GM23338 (cell line): ENCODE measurements at regions not wholly inside any gene's neighbourhood (a gene's known extent, or its start where the extent isn't known, plus 50 kb on each side); places are given as distances from the start of the nearest gene placed in this dataset.

ENCODE experiments used
- ATAC-seq: fragments of 200-7000 bp; cut with Tn5 transposase; 3 replicates; pipeline ENCODE4 v1.9.1; 2020
- DNase-seq: peaks from one replicate; pipeline ENCODE4 v3.0.0-alpha.2; 2015; ENCODE audit warnings: low spot score
- H2AFZ ChIP-seq: fragments of 200-600 bp; sonication (generic); 2 replicates; pipeline ENCODE4 v1.8.0; 2016; ENCODE audit warnings: antibody characterized with exemption, mild to moderate bottlenecking, moderate library complexity
- H3F3A ChIP-seq: fragments of 200-600 bp; sonication (generic); replicated peaks from 2 replicates; pipeline ENCODE4 v1.8.0; 2017; ENCODE audit warnings: antibody characterized with exemption, mixed run types, low read depth
- H3K27ac ChIP-seq: fragments of 200-600 bp; sonication (generic); 2 replicates; pipeline ENCODE4 v1.6.1; 2016; ENCODE audit warnings: low read depth
- H3K27me3 ChIP-seq: fragments of 200-600 bp; sonication (generic); 2 replicates; pipeline ENCODE4 v1.8.0; 2016; ENCODE audit warnings: mild to moderate bottlenecking, mixed run types, moderate library complexity; ENCODE audit not compliant: insufficient read depth
- H3K36me3 ChIP-seq: fragments of 200-600 bp; sonication (generic); 2 replicates; pipeline ENCODE4 v1.8.0; 2016; ENCODE audit warnings: mild to moderate bottlenecking; ENCODE audit not compliant: insufficient read depth
- H3K4me1 ChIP-seq: fragments of 200-600 bp; sonication (generic); 2 replicates; pipeline ENCODE4 v1.8.0; 2016; ENCODE audit warnings: mild to moderate bottlenecking, moderate library complexity; ENCODE audit not compliant: insufficient read depth
- H3K4me2 ChIP-seq: fragments of 200-600 bp; sonication (generic); 2 replicates; pipeline ENCODE4 v1.7.1; 2017; ENCODE audit warnings: mixed run types
- H3K4me3 ChIP-seq: fragments of 200-600 bp; sonication (generic); 2 replicates; pipeline ENCODE4 v1.6.1; 2016; ENCODE audit warnings: mixed run types
- H3K79me2 ChIP-seq: fragments of 200-600 bp; sonication (generic); replicated peaks from 2 replicates; pipeline ENCODE4 v1.8.0; 2017; ENCODE audit warnings: mild to moderate bottlenecking; ENCODE audit not compliant: insufficient read depth
- H3K9me2 ChIP-seq: fragments of 200-600 bp; sonication (generic); 2 replicates; pipeline ENCODE4 v1.8.0; 2017; ENCODE audit not compliant: insufficient read depth
- H4K20me1 ChIP-seq: fragments of 200-600 bp; sonication (generic); replicated peaks from 2 replicates; pipeline ENCODE4 v1.8.0; 2017; ENCODE audit warnings: mild to moderate bottlenecking; ENCODE audit not compliant: insufficient read depth
- H3K27ac Mint-ChIP-seq: 2 replicates; pipeline ENCODE4 v1.8.0; 2020; ENCODE audit warnings: inconsistent platforms, mild to moderate bottlenecking, moderate library complexity, mixed read lengths
- H3K27me3 Mint-ChIP-seq: 3 replicates; pipeline ENCODE4 v1.8.0; 2022; ENCODE audit warnings: low read depth, mild to moderate bottlenecking, moderate library complexity, mixed read lengths, inconsistent platforms; ENCODE audit not compliant: insufficient read depth, poor library complexity
- H3K36me3 Mint-ChIP-seq: 3 replicates; pipeline ENCODE4 v1.8.0; 2021; ENCODE audit warnings: low read depth, mild to moderate bottlenecking, inconsistent platforms, moderate library complexity, mixed read lengths
- H3K4me1 Mint-ChIP-seq: 3 replicates; pipeline ENCODE4 v1.8.0; 2020; ENCODE audit warnings: mild to moderate bottlenecking, inconsistent platforms, mixed read lengths
- H3K4me3 Mint-ChIP-seq: 3 replicates; pipeline ENCODE4 v1.8.0; 2021; ENCODE audit warnings: moderate library complexity, mild to moderate bottlenecking, inconsistent platforms, mixed read lengths
- H3K9me3 Mint-ChIP-seq: 3 replicates; pipeline ENCODE4 v1.8.0; 2020; ENCODE audit warnings: moderate library complexity, mild to moderate bottlenecking, inconsistent platforms, mixed read lengths
- CREB1 ChIP-seq: fragments of 250-450 bp; sonication (Bioruptor Pico); IDR thresholded peaks from 2 replicates; pipeline ENCODE4 v1.5.0; 2020; ENCODE audit warnings: low read depth, mild to moderate bottlenecking, moderate library complexity
- CTCF ChIP-seq, 2 experiments: fragments of 200-600 bp in 1 of 2; sonication (generic) in 1 of 2; conservative IDR thresholded peaks; 2 replicates each; pipeline versions ENCODE4 v1.5.1 to v1.6.1; 2016 to 2017; ENCODE audit warnings: antibody characterized with exemption in 2 of 2, low read depth in 2 of 2, mild to moderate bottlenecking in 2 of 2, moderate library complexity in 1 of 2
- EZH2 ChIP-seq: fragments of 200-600 bp; sonication (generic); IDR thresholded peaks from one replicate; pipeline ENCODE4 v1.8.0; 2017; ENCODE audit warnings: antibody characterized with exemption, mild to moderate bottlenecking, low read depth; ENCODE audit not compliant: unreplicated experiment
- EZH2phosphoT487 ChIP-seq: fragments of 200-600 bp; sonication (generic); IDR thresholded peaks from one replicate; pipeline ENCODE4 v1.8.1; 2018; ENCODE audit warnings: antibody characterized with exemption; ENCODE audit not compliant: unreplicated experiment
- NANOG ChIP-seq: IDR thresholded peaks from 2 replicates; pipeline ENCODE4 v1.6.1; 2016; ENCODE audit warnings: antibody characterized with exemption, borderline replicate concordance
- STAT1 ChIP-seq: IDR thresholded peaks from one replicate; pipeline ENCODE4 v1.6.1; 2016; ENCODE audit warnings: antibody characterized with exemption; ENCODE audit not compliant: unreplicated experiment
- TF ChIP-seq, protein P1 (sequence below): fragments of 250-450 bp; sonication (Bioruptor Pico); IDR thresholded peaks from 2 replicates; pipeline ENCODE4 v1.5.0; 2020; ENCODE audit warnings: mild to moderate bottlenecking, moderate library complexity

GRCh38 chr2:74748665-74749064 is 85.3 kb upstream of the HK2 start (continued):
- TF ChIP-seq, protein P1, sequence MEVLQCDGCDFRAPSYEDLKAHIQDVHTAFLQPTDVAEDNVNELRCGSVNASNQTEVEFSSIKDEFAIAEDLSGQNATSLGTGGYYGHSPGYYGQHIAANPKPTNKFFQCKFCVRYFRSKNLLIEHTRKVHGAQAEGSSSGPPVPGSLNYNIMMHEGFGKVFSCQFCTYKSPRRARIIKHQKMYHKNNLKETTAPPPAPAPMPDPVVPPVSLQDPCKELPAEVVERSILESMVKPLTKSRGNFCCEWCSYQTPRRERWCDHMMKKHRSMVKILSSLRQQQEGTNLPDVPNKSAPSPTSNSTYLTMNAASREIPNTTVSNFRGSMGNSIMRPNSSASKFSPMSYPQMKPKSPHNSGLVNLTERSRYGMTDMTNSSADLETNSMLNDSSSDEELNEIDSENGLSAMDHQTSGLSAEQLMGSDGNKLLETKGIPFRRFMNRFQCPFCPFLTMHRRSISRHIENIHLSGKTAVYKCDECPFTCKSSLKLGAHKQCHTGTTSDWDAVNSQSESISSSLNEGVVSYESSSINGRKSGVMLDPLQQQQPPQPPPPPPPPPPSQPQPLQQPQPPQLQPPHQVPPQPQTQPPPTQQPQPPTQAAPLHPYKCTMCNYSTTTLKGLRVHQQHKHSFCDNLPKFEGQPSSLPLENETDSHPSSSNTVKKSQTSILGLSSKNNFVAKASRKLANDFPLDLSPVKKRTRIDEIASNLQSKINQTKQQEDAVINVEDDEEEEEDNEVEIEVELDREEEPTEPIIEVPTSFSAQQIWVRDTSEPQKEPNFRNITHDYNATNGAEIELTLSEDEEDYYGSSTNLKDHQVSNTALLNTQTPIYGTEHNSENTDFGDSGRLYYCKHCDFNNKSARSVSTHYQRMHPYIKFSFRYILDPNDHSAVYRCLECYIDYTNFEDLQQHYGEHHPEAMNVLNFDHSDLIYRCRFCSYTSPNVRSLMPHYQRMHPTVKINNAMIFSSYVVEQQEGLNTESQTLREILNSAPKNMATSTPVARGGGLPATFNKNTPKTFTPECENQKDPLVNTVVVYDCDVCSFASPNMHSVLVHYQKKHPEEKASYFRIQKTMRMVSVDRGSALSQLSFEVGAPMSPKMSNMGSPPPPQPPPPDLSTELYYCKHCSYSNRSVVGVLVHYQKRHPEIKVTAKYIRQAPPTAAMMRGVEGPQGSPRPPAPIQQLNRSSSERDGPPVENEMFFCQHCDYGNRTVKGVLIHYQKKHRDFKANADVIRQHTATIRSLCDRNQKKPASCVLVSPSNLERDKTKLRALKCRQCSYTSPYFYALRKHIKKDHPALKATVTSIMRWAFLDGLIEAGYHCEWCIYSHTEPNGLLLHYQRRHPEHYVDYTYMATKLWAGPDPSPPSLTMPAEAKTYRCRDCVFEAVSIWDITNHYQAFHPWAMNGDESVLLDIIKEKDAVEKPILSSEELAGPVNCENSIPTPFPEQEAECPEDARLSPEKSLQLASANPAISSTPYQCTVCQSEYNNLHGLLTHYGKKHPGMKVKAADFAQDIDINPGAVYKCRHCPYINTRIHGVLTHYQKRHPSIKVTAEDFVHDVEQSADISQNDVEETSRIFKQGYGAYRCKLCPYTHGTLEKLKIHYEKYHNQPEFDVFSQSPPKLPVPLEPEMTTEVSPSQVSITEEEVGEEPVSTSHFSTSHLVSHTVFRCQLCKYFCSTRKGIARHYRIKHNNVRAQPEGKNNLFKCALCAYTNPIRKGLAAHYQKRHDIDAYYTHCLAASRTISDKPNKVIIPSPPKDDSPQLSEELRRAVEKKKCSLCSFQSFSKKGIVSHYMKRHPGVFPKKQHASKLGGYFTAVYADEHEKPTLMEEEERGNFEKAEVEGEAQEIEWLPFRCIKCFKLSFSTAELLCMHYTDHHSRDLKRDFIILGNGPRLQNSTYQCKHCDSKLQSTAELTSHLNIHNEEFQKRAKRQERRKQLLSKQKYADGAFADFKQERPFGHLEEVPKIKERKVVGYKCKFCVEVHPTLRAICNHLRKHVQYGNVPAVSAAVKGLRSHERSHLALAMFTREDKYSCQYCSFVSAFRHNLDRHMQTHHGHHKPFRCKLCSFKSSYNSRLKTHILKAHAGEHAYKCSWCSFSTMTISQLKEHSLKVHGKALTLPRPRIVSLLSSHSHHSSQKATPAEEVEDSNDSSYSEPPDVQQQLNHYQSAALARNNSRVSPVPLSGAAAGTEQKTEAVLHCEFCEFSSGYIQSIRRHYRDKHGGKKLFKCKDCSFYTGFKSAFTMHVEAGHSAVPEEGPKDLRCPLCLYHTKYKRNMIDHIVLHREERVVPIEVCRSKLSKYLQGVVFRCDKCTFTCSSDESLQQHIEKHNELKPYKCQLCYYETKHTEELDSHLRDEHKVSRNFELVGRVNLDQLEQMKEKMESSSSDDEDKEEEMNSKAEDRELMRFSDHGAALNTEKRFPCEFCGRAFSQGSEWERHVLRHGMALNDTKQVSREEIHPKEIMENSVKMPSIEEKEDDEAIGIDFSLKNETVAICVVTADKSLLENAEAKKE = no peak
- TF ChIP-seq CTCF (conservative IDR thresholded peaks at IDR 0.05; ENCODE audit: low read depth in 2 of 2) = no peak
- no peak for TF ChIP-seq EZH2
- TF ChIP-seq EZH2phosphoT487 = no peak
- no peak for TF ChIP-seq CREB1
- TF ChIP-seq STAT1 = no peak
- no peak for TF ChIP-seq NANOG

GRCh38 chr2:74749432-74749831 is 84.5 kb upstream of the HK2 start:
- DNase-seq = no peak
- no peak for TF ChIP-seq CTCF (conservative IDR thresholded peaks at IDR 0.05; ENCODE audit: low read depth in 2 of 2)

More at GRCh38 chr2:74749432-74749831, 84.5 kb upstream of the HK2 start:
- H3K36me3 Mint-ChIP-seq = no peaks in the 10 kb centered on the region
- no peaks in the 10 kb centered on the region for H3K9me3 Mint-ChIP-seq
- Histone ChIP-seq H2AFZ (no peak overlapping the region; the same call in 1 of the 2 replicates), H3F3A (no peaks in the 10 kb centered on the region), H3K4me2 (no peak overlapping the region), H3K27ac (no peak overlapping the region), H3K4me1 (no peaks in the 10 kb centered on the region), H3K79me2 (no peaks in the 10 kb centered on the region), H3K27me3 (no peaks in the 10 kb centered on the region), H3K36me3 (no peaks in the 10 kb centered on the region), H4K20me1 (no peaks in the 10 kb centered on the region), H3K9me2 (0 out of 2 replicates have a peak, but pooled peaks cover 5% of the 10 kb centered on the region), H3K4me3 (no peak overlapping the region)
- no peak overlapping the region for H3K4me3 Mint-ChIP-seq
- no peak for ATAC-seq
- peaks cover 6% of the 10 kb centered on the region for H3K4me1 Mint-ChIP-seq
- no peak overlapping the region for H3K27ac Mint-ChIP-seq
- peaks cover 16% of the 10 kb centered on the region for H3K27me3 Mint-ChIP-seq
